PC-3 (cell line): ENCODE measurements at regions not wholly inside any gene's neighbourhood (a gene's known extent, or its start where the extent isn't known, plus 50 kb on each side); places are given as distances from the start of the nearest gene placed in this dataset.
A peak's percentile ranks its signal among the peaks of the same experiment; 100 is the strongest.

Source experiments
- ATAC-seq: fragments of 200-7000 bp; cut with Tn5 transposase; 2 replicates; pipeline ENCODE4 v1.9.1; 2020; ENCODE audit warnings: mild to moderate bottlenecking, moderate library complexity
- BruUV-seq: library from RNA; stranded (reverse); fragments of 400-500 nt; replicated peaks from 2 replicates; lab custom pipeline; 2021; lab: Mats Ljungman, UMichigan
- CTCF ChIA-PET: fragments of 300-600 bp; sonication (Branson Sonifier 250); formaldehyde crosslinking; loops from one replicate; lab custom pipeline; 2022; ENCODE audit warnings: antibody characterized with exemption; lab: Charles Lee
- POLR2A ChIA-PET: fragments of 300-600 bp; sonication (Branson Sonifier 250); formaldehyde crosslinking; loops from one replicate; lab custom pipeline; 2022; ENCODE audit warnings: antibody characterized with exemption; ENCODE audit not compliant: unreplicated experiment; lab: Charles Lee
- DNase-seq: peaks from one replicate; pipeline ENCODE4 v3.0.0-alpha.2; 2015
- H2AFZ ChIP-seq: fragments of 300-600 bp; sonication (generic); 2 replicates; pipeline ENCODE4 v1.6.0; 2016; ENCODE audit warnings: antibody characterized with exemption, low read length
- H3F3A ChIP-seq: fragments of 300-600 bp; sonication (generic); one replicate; pipeline ENCODE4 v1.6.0; 2017; ENCODE audit warnings: antibody characterized with exemption, low read length, control low read depth, mild to moderate bottlenecking; ENCODE audit not compliant: unreplicated experiment
- H3K27ac ChIP-seq: fragments of 300-600 bp; sonication (generic); 2 replicates; pipeline ENCODE4 v1.5.1; 2016; ENCODE audit warnings: mild to moderate bottlenecking, low read length
- H3K27me3 ChIP-seq: fragments of 300-600 bp; sonication (generic); 2 replicates; pipeline ENCODE4 v1.6.1; 2016; ENCODE audit warnings: low read length, mixed read lengths
- H3K36me3 ChIP-seq: fragments of 300-600 bp; sonication (generic); 2 replicates; pipeline ENCODE4 v1.6.1; 2016; ENCODE audit warnings: low read depth, mixed run types, low read length, mixed read lengths
- H3K4me1 ChIP-seq: fragments of 300-600 bp; sonication (generic); 2 replicates; pipeline ENCODE4 v1.5.1; 2016; ENCODE audit warnings: low read length; ENCODE audit not compliant: insufficient read depth
- H3K4me2 ChIP-seq: fragments of 300-600 bp; sonication (generic); 2 replicates; pipeline ENCODE4 v1.6.0; 2016; ENCODE audit warnings: low read length
- H3K4me3 ChIP-seq: fragments of 300-600 bp; sonication (generic); 2 replicates; pipeline ENCODE4 v1.5.1; 2016; ENCODE audit warnings: mild to moderate bottlenecking, low read length, mixed read lengths
- H3K79me2 ChIP-seq: fragments of 300-600 bp; sonication (generic); 2 replicates; pipeline ENCODE4 v1.6.1; 2017; ENCODE audit warnings: low read length, mixed read lengths
- H3K9ac ChIP-seq: fragments of 300-600 bp; sonication (generic); 2 replicates; pipeline ENCODE4 v1.6.0; 2016; ENCODE audit warnings: mild to moderate bottlenecking, low read length
- H3K9me2 ChIP-seq: fragments of 300-600 bp; sonication (generic); replicated peaks from 2 replicates; pipeline ENCODE4 v1.6.1; 2016; ENCODE audit warnings: mixed run types, low read length, mixed read lengths
- H3K9me3 ChIP-seq: fragments of 300-600 bp; sonication (generic); 2 replicates; pipeline ENCODE4 v1.6.1; 2016; ENCODE audit warnings: low read length, mixed read lengths
- H4K20me1 ChIP-seq: fragments of 300-600 bp; sonication (generic); 2 replicates; pipeline ENCODE4 v1.6.1; 2016; ENCODE audit warnings: low read length, mixed read lengths
- EZH2 ChIP-seq: fragments of 300-600 bp; sonication (generic); IDR thresholded peaks from one replicate; pipeline ENCODE4 v1.6.1; 2017; ENCODE audit warnings: antibody characterized with exemption, mild to moderate bottlenecking, low read length; ENCODE audit not compliant: unreplicated experiment
- EZH2phosphoT487 ChIP-seq: fragments of 300-600 bp; sonication (generic); IDR thresholded peaks from 2 replicates; pipeline ENCODE4 v1.6.1; 2018; ENCODE audit warnings: mild to moderate bottlenecking, antibody characterized with exemption, low read length, borderline replicate concordance
- intact Hi-C: fragments of 100-400 bp; cut with micrococcal nuclease; formaldehyde crosslinking; loops from 2 replicates; pipeline ENCODE4 v1.9.0; 2023
- TF ChIP-seq, protein P1 (sequence below): fragments of 300-600 bp; sonication (generic); conservative IDR thresholded peaks from 2 replicates; pipeline ENCODE4 v1.5.1; 2017; ENCODE audit warnings: antibody characterized with exemption, low read depth, mild to moderate bottlenecking, low read length

DNA sequence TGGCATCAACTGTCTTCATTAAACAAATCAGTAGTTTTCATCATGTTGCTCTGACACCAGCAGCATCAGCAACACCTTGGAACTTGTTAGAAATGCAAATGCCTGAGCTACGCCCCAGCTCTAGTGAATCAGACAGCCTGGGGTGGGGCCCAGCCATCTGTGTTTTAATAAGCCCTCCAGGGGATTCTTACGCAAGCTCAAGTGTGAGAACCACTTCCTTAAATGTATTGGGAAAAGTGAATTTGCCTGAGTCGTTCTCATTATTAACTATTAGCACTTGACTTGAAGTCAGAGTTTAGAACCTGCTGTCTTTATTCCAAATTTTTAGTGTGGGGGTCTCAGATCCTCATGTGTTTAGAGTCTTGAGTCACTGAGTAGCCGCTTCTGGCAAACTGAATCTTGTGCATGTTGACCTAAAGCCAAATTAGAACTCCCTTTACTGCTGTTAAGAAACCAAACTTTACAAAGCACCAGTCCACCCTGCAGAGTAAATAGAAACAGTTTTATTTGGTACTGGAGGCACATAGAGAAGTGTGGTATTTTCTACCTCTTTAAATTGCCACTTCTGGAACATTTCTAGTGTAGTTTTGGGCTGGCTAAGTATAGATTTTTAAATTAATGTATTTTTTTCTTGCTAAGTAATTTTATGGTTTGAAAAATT lies 137.4 kb upstream of the COX10 start:
- Histone ChIP-seq H3K4me3 (no peak overlapping the region), H3K9me2 (no peaks in the 10 kb centered on the region), H3K79me2 (no peaks in the 10 kb centered on the region), H3K9ac (no peak overlapping the region), H3K4me1 (no peaks in the 10 kb centered on the region), H3K4me2 (no peak overlapping the region), H3K36me3 (no peaks in the 10 kb centered on the region), H3K9me3 (no peaks in the 10 kb centered on the region), H3K27me3 (no peaks in the 10 kb centered on the region), H2AFZ (no peak overlapping the region), H3F3A (no peaks in the 10 kb centered on the region), H3K27ac (no peak overlapping the region), H4K20me1 (no peaks in the 10 kb centered on the region)
- intact Hi-C loops = no loop called here
- no peak for ATAC-seq
- TF ChIP-seq, protein P1, sequence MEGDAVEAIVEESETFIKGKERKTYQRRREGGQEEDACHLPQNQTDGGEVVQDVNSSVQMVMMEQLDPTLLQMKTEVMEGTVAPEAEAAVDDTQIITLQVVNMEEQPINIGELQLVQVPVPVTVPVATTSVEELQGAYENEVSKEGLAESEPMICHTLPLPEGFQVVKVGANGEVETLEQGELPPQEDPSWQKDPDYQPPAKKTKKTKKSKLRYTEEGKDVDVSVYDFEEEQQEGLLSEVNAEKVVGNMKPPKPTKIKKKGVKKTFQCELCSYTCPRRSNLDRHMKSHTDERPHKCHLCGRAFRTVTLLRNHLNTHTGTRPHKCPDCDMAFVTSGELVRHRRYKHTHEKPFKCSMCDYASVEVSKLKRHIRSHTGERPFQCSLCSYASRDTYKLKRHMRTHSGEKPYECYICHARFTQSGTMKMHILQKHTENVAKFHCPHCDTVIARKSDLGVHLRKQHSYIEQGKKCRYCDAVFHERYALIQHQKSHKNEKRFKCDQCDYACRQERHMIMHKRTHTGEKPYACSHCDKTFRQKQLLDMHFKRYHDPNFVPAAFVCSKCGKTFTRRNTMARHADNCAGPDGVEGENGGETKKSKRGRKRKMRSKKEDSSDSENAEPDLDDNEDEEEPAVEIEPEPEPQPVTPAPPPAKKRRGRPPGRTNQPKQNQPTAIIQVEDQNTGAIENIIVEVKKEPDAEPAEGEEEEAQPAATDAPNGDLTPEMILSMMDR = no peak
- TF ChIP-seq EZH2phosphoT487 (no peak), EZH2 (no peak)
- ChIA-PET POLR2A (no interaction called here), CTCF (no interaction called here)
- peak; percentile 28 for DNase-seq
- no TSS peak for BruUV-seq

DNA sequence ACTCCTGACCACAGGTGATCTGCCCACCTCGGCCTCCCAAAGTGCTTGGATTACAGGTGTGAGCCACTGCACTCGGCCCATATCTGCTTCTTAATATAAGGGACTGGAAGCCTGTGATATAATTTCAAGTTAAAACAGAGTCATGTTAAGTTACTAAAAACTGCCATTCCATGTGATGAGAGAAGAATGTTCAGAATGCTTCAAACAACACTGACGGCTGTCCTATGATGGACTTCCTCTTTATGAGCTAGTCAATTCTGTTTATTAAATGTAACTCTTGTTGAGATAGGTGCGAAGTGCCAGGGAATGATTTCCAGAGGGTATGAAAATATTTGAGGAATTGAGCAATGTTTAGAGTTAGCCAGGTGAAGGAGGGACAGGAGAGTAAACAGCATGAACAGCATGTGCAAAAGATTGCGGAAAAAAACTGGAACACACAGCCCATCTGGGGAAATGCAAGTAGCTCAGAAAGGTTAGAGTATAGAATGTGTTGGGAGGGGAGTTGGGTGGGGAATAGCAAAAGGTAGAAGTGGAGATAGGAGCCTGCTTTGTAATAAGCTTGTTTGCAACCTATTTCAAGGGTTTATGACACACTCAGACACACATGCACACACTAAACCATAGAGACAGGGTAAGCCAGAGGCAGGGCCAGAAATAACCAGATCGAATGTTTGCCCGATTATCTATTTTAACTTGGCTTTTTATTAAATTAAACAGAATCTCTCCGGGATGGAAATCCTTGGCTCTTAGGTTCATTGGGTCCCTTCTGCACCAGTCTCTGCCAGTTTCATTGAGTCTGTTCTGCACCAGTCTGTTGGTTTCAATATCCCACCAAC lies 135.6 kb upstream of the COX10 start:
- H3K79me2 ChIP-seq = no peaks in the 10 kb centered on the region
- BruUV-seq = no TSS peak
- no peaks in the 10 kb centered on the region for H3K36me3 ChIP-seq
- no peaks in the 10 kb centered on the region for H3K9me3 ChIP-seq
- intact Hi-C loops = no loop called here
- no peaks in the 10 kb centered on the region for H4K20me1 ChIP-seq
- H3K4me3 ChIP-seq = no peak overlapping the region
- POLR2A ChIA-PET = no interaction called here
- no peaks in the 10 kb centered on the region for H3F3A ChIP-seq
- ATAC-seq (no peak), DNase-seq (no peak)
- CTCF ChIA-PET = no interaction called here
- H3K9me2 ChIP-seq = no peaks in the 10 kb centered on the region
- no peaks in the 10 kb centered on the region for H3K27me3 ChIP-seq
- no peak overlapping the region for H3K27ac ChIP-seq
- H3K9ac ChIP-seq = no peak overlapping the region
- TF ChIP-seq EZH2 = no peak
- TF ChIP-seq EZH2phosphoT487 = no peak
- TF ChIP-seq, protein P1 = no peak
- H2AFZ ChIP-seq = no peak overlapping the region
- H3K4me2 ChIP-seq = no peak overlapping the region
- no peaks in the 10 kb centered on the region for H3K4me1 ChIP-seq

DNA sequence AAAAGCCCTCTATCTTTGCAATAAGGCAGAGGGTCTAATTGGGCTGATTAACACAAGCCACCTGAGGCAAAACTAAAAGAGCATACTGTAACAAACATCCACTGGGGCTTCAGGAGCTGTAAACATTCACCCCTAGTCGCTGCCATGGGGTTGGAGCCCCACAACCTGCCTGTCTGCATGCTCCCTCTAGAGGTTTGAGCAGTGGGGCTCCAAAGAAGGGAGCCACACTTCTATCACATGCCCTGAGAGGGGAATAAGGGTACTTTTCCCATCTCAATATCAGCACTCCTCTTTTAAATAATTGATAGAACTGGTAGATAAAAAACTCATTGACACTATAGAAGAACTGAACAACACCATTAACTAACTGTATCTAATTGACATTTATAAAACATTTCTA lies 130.1 kb upstream of the COX10 start:
- intact Hi-C loops = no loop called here
- TF ChIP-seq, protein P1 = peak; percentile 54
- TF ChIP-seq EZH2 = no peak
- Histone ChIP-seq H2AFZ (no peak overlapping the region; the same call in 1 of the 2 replicates), H3K36me3 (no peaks in the 10 kb centered on the region), H3K9me2 (no peaks in the 10 kb centered on the region), H3K27ac (no peak overlapping the region), H3K79me2 (no peaks in the 10 kb centered on the region), H3K4me1 (0 out of 2 replicates have a peak, but pooled peaks cover 5% of the 10 kb centered on the region), H3K4me3 (no peak overlapping the region), H3K27me3 (no peaks in the 10 kb centered on the region), H3K9ac (no peak overlapping the region), H3F3A (no peaks in the 10 kb centered on the region), H3K4me2 (no peak overlapping the region), H3K9me3 (no peaks in the 10 kb centered on the region), H4K20me1 (no peaks in the 10 kb centered on the region)
- no TSS peak for BruUV-seq
- ChIA-PET POLR2A (no interaction called here), CTCF (no interaction called here)
- ATAC-seq (no peak), DNase-seq (peak; percentile 19)
